H1 (cell line): ENCODE measurements at regions not wholly inside any gene's neighbourhood (a gene's known extent, or its start where the extent isn't known, plus 50 kb on each side); places are given as distances from the start of the nearest gene placed in this dataset.

Source experiments
- KDM1A ChIP-seq: fragments of 200-600, 300-600 bp; sonication (generic); IDR thresholded peaks from 2 replicates; pipeline ENCODE4 v1.7.1; 2016; ENCODE audit warnings: mild to moderate bottlenecking, low read length, borderline replicate concordance
- POLR2AphosphoS5 ChIP-seq: IDR thresholded peaks from 2 replicates; pipeline ENCODE4 v1.6.1; 2011; ENCODE audit warnings: low read depth, low read length
- TF ChIP-seq, protein P1 (sequence below): fragments of 300-600 bp; sonication (generic); IDR thresholded peaks from 2 replicates; pipeline ENCODE4 v1.7.1; 2012; ENCODE audit warnings: low read length, moderate library complexity, mild to moderate bottlenecking, inconsistent platforms; ENCODE audit not compliant: insufficient replicate concordance
- TF ChIP-seq, protein P2 (sequence below): IDR thresholded peaks from 2 replicates; pipeline ENCODE4 v1.6.1; 2011; ENCODE audit warnings: low read depth, mild to moderate bottlenecking, low read length; ENCODE audit not compliant: insufficient read depth

DNA sequence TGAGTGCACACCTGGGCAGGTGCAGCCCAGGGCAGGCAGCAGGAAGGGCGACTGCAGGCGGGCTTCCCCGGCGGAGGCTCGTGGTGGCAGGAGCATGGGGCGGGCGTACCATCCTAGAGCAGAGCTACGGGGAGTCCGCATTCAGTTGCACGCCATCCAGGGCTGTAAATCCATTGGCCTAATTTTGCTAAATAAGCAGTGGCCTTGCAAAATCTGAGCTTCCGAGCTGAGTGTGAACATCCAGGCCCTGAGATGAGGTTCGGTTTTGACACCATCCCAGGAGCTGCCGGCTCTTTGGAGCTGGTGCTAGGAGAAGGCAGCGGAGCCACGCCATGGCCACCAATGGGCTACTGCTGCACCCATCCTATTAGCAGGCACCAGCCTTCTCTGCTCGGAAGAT lies 664.8 kb downstream of the BRD1 start (continued):
- TF ChIP-seq, protein P1, sequence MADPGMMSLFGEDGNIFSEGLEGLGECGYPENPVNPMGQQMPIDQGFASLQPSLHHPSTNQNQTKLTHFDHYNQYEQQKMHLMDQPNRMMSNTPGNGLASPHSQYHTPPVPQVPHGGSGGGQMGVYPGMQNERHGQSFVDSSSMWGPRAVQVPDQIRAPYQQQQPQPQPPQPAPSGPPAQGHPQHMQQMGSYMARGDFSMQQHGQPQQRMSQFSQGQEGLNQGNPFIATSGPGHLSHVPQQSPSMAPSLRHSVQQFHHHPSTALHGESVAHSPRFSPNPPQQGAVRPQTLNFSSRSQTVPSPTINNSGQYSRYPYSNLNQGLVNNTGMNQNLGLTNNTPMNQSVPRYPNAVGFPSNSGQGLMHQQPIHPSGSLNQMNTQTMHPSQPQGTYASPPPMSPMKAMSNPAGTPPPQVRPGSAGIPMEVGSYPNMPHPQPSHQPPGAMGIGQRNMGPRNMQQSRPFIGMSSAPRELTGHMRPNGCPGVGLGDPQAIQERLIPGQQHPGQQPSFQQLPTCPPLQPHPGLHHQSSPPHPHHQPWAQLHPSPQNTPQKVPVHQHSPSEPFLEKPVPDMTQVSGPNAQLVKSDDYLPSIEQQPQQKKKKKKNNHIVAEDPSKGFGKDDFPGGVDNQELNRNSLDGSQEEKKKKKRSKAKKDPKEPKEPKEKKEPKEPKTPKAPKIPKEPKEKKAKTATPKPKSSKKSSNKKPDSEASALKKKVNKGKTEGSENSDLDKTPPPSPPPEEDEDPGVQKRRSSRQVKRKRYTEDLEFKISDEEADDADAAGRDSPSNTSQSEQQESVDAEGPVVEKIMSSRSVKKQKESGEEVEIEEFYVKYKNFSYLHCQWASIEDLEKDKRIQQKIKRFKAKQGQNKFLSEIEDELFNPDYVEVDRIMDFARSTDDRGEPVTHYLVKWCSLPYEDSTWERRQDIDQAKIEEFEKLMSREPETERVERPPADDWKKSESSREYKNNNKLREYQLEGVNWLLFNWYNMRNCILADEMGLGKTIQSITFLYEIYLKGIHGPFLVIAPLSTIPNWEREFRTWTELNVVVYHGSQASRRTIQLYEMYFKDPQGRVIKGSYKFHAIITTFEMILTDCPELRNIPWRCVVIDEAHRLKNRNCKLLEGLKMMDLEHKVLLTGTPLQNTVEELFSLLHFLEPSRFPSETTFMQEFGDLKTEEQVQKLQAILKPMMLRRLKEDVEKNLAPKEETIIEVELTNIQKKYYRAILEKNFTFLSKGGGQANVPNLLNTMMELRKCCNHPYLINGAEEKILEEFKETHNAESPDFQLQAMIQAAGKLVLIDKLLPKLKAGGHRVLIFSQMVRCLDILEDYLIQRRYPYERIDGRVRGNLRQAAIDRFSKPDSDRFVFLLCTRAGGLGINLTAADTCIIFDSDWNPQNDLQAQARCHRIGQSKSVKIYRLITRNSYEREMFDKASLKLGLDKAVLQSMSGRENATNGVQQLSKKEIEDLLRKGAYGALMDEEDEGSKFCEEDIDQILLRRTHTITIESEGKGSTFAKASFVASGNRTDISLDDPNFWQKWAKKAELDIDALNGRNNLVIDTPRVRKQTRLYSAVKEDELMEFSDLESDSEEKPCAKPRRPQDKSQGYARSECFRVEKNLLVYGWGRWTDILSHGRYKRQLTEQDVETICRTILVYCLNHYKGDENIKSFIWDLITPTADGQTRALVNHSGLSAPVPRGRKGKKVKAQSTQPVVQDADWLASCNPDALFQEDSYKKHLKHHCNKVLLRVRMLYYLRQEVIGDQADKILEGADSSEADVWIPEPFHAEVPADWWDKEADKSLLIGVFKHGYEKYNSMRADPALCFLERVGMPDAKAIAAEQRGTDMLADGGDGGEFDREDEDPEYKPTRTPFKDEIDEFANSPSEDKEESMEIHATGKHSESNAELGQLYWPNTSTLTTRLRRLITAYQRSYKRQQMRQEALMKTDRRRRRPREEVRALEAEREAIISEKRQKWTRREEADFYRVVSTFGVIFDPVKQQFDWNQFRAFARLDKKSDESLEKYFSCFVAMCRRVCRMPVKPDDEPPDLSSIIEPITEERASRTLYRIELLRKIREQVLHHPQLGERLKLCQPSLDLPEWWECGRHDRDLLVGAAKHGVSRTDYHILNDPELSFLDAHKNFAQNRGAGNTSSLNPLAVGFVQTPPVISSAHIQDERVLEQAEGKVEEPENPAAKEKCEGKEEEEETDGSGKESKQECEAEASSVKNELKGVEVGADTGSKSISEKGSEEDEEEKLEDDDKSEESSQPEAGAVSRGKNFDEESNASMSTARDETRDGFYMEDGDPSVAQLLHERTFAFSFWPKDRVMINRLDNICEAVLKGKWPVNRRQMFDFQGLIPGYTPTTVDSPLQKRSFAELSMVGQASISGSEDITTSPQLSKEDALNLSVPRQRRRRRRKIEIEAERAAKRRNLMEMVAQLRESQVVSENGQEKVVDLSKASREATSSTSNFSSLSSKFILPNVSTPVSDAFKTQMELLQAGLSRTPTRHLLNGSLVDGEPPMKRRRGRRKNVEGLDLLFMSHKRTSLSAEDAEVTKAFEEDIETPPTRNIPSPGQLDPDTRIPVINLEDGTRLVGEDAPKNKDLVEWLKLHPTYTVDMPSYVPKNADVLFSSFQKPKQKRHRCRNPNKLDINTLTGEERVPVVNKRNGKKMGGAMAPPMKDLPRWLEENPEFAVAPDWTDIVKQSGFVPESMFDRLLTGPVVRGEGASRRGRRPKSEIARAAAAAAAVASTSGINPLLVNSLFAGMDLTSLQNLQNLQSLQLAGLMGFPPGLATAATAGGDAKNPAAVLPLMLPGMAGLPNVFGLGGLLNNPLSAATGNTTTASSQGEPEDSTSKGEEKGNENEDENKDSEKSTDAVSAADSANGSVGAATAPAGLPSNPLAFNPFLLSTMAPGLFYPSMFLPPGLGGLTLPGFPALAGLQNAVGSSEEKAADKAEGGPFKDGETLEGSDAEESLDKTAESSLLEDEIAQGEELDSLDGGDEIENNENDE = no peak
- TF ChIP-seq, protein P2, sequence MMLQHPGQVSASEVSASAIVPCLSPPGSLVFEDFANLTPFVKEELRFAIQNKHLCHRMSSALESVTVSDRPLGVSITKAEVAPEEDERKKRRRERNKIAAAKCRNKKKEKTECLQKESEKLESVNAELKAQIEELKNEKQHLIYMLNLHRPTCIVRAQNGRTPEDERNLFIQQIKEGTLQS = no peak
- TF ChIP-seq POLR2AphosphoS5 (no peak), KDM1A (no peak)
